ENCODE measurements at regions not wholly inside any gene's neighbourhood (a gene's known extent, or its start where the extent isn't known, plus 50 kb on each side); places are given as distances from the start of the nearest gene placed in this dataset.
A peak's percentile ranks its signal among the peaks of the same experiment; 100 is the strongest.
"Not testable (repeated sequence)": the region's sequence is repeated elsewhere in the genome, so short reads cannot be mapped to it uniquely, and the experiment has no call there.

DNA sequence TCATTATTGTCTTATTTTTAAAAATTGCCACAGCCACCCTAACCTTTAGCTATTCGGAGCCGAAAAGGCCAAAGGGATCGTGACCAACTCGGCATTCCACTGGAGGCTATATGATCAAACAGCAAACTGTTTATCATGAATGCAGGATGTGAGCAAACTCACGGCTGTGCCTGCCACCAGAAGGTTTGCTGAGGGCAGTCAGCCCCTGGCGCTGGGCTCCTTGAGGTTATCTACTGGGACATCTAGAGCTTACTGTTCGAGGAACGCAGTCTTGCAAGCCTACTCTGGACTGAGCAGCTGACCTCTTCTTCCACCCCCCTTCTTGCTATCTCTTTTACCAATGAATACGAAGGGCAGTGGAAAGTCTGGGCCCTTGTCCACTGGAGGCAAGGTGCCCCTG lies 231.5 kb upstream of the TARS1 start:
- DNase-seq (ENCODE audit: low read depth, low spot score): no peak

GRCh38 chr5:33210221-33210620 lies 230.5 kb upstream of the TARS1 start:
- DNase-seq (ENCODE audit: low read depth, low spot score): not testable (repeated sequence)

DNA sequence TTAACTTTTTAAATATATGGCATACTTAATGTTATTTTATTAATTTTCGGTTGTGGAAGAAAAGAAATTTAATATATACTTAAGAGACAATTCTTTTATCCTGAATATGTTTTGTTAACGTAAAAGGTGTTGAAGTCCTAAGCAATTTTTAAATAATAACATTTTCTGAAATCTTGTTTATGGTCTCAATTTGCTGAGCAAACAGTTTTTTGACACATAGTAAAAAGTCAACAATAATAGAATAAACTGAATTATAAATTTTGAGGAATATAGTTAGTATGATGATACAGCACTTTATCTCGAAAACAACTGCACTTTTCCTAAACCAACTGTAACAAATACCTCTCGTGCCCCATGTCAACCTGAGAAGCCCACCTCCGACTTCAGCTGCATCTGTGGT lies 229.8 kb upstream of the TARS1 start:
- no peak for DNase-seq (ENCODE audit: low read depth, low spot score)

GRCh38 chr5:33212439-33212838 lies 228.3 kb upstream of the TARS1 start:
- no peak for DNase-seq (ENCODE audit: low read depth, low spot score)

- no peak for DNase-seq (ENCODE audit: low read depth, low spot score)
Observed at GRCh38 chr5:33212900-33213299, 227.9 kb upstream of the TARS1 start.

DNA sequence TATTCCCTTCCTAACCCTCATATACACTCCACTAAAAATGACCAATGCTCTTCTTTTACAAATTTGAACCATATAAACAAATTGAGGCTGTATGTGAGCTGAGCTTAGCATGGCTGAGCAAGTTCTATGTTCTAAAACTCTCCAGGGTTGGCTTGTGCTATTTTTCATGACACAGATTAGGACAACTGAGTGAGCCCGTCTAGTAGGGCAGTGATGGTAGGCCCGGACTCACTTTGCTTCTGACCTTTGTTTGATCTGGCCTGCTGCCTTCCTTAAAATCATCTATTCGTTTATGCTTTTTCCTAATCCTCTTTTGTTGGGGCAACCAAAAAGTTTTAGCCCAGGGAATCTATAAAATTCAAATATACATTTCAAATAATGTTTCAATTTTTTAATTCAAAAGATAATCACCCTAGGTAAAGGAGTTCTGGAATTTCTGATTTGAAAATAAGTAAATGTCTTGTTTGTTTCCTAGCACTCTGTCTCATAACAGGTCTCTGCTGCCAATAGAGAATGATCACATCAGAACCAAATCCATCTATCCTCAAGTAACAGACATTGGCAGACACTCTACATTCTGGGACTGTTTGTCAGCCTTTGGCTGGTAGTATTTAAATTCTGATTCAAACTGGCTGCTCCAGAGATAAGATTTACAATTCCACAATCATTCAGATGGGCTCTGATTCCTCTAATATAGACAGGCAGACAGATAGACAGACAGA lies 217.0 kb upstream of the TARS1 start:
- no peak for DNase-seq (ENCODE audit: low read depth, low spot score)

DNA sequence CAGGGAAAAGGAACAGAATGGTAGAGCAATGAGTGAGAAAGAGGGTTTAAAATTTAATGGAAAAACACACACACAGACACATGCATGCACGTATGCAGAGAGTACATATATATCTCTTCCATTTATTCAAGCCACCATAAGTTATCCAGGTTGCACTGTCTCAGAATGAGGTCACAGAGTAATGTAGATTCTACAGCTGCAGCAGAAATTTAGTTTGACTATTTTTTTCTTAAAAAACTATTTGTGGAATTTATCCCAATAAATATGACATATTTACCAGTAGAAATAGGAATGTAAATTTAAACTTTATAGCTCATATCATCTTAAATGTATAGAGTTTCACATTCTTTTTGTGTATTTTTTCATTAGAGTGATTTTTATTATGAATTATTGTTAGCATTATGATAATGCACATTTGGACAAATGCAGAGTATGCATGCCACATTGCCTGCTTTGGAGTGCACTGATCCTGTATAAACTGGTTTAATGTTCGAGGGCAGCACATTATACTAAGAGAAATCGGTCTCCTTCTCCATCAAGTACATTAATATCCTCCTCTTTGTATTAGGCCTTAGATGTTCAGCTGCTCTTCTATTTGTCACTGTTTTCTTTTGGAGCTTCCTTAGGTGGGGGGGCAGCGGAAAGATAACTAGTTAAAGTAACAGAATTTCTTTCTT lies 216.3 kb upstream of the TARS1 start:
- DNase-seq (ENCODE audit: low read depth, low spot score): no peak

DNA sequence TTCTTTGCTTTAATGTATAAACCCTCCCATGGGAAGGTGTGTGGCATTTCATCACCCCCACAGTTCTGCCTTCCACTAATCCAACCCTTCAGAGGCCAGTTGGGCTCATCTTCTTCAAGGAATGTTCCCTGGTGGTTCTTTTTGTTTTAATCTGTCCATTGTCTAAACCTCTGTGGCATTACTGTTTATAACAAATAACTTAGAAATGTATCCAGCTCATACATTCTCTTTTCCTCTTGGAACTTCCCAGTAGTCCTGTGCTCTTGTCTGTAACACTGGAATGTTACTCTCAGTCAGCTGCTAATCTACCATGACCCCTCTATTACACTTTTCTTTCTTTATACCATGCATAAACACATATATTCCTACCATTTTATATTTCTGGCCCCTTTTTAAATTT lies 213.5 kb upstream of the TARS1 start:
- DNase-seq (ENCODE audit: low read depth, low spot score): no peak

GRCh38 chr5:33227746-33228145 lies 213.0 kb upstream of the TARS1 start:
- DNase-seq (ENCODE audit: low read depth, low spot score): peak; percentile 14

GRCh38 chr5:33228149-33228548 lies 212.6 kb upstream of the TARS1 start:
- no peak for DNase-seq (ENCODE audit: low read depth, low spot score)

DNA sequence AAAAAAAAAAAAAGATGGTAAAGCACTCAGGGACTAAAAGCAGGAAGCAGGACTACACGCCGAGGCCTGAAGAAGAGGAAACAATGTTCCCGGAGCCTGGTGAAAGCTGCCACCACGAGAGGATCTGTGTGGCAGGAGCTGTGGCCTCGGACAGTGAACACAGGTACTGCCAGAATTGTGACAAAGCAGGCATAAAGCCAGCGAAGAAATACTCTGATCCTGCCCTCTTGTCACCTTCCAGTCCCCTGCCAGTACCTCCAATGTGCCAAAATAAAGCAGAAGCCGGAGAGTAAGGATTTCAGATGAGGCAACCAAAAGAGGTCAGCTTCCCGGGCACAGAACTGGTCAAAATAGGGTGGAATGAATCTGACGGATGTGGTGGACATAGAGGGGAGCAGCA lies 211.5 kb upstream of the TARS1 start:
- no peak for DNase-seq (ENCODE audit: low read depth, low spot score)

DNA sequence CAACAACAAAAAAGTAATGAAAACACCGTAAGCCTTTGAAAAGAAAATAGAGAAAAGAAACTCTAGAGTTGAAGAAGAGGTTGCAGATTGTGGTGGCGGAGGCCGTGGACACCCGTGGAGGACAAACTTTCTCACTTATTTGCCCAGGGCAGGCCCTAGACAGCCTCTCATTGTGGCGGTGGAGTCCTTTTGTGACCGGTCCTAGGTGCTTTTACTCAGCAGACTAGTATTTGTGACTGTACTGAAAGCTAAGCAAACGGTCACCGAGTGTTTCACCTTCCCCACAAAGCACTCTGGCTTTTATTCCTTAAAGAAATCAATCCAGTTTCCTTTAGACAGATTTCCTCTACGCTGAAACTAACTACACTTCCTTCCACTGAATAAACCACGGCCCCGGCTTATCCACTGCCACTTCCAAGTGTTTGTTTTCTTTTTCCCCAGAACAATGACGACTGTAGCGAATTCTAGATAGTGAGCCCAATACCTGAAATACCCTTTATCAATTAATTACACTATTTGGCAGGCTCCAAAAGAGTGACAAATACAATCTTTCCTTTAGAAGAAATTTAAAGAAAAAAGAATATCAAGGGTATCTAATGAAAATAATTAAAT lies 210.2 kb upstream of the TARS1 start:
- no peak for DNase-seq (ENCODE audit: low read depth, low spot score)

- no peak for DNase-seq (ENCODE audit: low read depth, low spot score)
Observed at GRCh38 chr5:33231214-33231710, 209.5 kb upstream of the TARS1 start.

- DNase-seq (ENCODE audit: low read depth, low spot score): no peak
Observed at GRCh38 chr5:33231935-33232334, 208.8 kb upstream of the TARS1 start.

DNA sequence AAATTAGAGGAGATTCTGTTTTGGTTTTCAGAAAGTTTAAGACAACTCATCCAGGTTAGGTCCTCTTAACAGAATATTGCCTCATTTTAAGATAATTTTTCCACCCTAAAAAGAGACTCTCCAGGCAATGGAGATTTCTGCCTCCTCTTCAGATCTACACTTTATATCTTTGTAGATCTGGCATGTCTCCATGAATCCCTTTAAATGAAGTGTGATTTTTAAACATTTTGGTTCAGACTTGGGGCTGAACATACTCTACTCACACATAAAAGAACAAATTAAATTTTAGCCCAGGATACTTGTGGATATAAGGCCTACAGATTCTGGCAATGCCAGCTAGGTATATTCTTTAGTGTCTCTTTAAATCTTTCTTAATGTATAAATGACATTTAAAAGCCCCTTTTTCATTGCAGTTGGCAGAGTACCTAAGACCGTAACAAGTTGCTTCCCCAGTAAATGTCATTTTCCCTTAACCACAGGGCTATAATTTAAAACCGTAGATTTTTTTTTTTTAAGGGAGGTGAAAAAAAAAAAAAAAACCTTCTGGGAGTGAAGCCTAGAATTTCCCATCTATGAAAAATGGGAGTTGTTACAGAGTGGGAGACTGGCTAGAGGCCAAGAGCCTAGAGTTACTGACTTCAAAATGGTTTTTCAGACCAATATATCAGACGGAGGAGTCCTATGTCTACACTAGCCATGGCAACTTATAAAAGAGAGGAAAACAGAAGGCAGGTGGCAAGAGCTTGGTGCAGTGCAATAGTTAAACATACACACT lies 207.8 kb upstream of the TARS1 start:
- no peak for DNase-seq (ENCODE audit: low read depth, low spot score)

DNA sequence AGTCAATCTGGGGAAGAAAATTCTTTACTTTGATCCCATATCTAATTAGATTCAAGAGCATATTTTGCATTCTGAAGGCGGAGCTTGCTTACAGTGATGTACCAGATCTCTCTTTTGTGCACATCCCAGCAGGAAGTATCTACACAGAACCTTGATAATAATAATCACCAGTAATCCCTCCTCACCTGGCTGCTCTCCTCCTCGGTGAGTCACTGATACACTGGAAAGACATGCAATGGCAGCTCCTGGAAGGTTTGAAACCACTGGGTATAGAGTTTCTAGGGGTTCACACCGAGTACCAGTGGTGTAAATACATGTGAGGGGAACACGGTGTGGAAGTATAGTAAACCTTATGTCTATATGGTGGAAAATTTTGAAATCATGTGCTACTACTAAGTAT lies 205.5 kb upstream of the TARS1 start:
- no peak for DNase-seq (ENCODE audit: low read depth, low spot score)

DNA sequence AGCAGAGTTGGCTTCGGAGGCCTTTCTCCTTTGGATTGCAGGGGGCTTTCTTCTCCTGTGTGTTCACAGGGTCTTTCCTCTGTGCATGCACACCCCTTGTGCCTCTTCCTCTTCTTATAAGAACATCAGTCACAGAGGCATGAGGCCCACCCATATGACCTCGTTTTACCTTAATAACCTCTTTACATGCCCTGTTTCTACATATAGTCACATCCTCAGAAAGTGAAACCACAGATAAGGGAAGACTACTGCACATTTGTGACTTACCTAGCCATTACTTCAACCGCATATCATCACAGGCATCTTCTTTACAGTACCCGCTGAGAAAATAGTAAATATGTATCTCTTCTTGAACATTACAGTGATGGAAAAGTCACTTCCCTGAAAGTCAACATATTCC lies 204.9 kb upstream of the TARS1 start:
- DNase-seq (ENCODE audit: low read depth, low spot score): no peak

- no peak for DNase-seq (ENCODE audit: low read depth, low spot score)
Observed at GRCh38 chr5:33237471-33237870, 203.3 kb upstream of the TARS1 start.

GRCh38 chr5:33238826-33239695 lies 201.7 kb upstream of the TARS1 start:
- DNase-seq (ENCODE audit: low read depth, low spot score): no peak

DNA sequence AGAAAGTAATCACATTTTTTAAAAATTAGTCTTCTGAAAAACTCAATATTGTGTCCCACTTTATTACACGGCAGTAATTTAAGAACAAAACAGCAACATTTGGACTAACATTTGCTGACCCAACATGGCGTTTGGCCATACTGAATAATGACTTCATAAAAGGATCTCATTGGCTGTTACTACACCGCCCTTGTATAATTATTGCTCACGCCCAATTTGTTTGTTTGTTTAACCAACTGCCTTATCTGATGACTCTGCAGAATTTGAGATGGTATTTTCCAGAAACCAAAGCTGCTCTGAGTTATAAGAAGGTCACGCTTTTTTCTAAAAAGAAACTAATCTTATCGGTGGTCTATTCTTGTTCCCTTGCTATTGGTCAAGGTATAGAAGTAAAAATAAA lies 200.2 kb upstream of the TARS1 start:
- no peak for DNase-seq (ENCODE audit: low read depth, low spot score)

- DNase-seq (ENCODE audit: low read depth, low spot score): no peak
Observed at GRCh38 chr5:33241802-33242201, 199.0 kb upstream of the TARS1 start.

Measured in ELF-1 (cell line).